CD4-positive, alpha-beta T cell treated with Interleukin-21 for 1 hour (primary cell): ENCODE measurements at regions not wholly inside any gene's neighbourhood (a gene's known extent, or its start where the extent isn't known, plus 50 kb on each side); places are given as distances from the start of the nearest gene placed in this dataset.
"Not testable (repeated sequence)": the region's sequence is repeated elsewhere in the genome, so short reads cannot be mapped to it uniquely, and the experiment has no call there.

Source experiments
- DNase-seq: peaks from one replicate; pipeline ENCODE4 v3.0.0-alpha.2; 2020

GRCh38 chr7:1300636-1301035, 68.0 kb downstream of the UNCX start:
- no peak for DNase-seq

- no peak for DNase-seq
Measured at GRCh38 chr7:1301054-1301881, 68.6 kb downstream of the UNCX start.

DNA sequence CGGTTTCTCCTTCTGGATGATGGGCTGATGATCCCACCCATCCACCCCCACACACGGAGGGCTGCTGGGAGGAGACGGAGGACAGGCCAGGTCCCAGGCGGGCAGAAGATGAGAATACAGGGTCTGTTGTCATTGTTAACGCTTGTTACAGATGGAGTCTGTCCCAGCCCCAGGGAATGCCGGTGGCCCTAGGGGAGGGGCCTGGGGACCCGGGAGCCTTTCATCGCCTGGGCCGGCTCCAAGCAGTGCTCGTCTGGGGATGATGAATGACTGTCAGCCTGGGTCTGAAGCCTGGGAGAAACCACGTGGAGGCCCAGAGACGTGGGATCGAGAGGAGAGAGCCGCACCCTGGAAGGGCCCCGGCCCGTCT, 69.2 kb downstream of the UNCX start:
- DNase-seq = no peak

GRCh38 chr7:1302936-1303335, 70.3 kb downstream of the UNCX start:
- no peak for DNase-seq

- not testable (repeated sequence) for DNase-seq
Measured at GRCh38 chr7:1304011-1304410, 71.3 kb downstream of the UNCX start.

DNA sequence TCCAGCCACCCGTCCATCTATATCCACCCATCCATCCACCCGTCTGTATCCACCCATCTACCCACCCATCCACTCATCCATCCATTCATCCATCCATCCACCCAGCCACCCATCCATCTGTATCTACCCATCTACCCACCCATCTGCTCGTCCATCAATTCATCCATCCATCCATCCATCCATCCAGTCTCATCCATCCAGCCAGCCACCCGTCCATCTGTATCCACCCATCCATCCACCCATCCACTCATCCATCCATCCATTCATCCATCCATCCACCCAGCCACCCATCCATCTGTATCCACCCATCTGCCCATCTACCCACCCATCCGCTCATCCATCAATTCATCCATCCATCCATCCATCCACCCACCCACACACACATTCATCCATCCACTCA, 73.2 kb downstream of the UNCX start:
- no peak for DNase-seq

DNA sequence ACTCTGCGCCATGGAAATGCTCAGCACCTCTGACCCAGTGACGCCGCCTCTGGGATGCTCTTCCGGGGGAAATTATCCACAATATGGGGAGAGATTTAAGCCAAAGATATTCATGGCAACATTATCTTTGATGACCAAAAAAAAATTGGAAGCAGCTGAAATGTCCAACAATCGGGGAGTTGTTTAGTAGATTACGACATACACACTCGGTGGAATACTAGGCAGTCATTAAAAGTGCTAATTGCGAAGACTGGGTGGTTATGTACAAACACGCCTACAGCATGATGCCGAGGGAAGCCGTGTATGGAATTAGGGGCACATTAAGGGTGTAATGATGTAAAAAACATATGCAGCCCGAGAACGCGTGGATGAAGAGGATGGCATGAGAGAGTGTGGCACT, 75.2 kb downstream of the UNCX start:
- no peak for DNase-seq

- no peak for DNase-seq
Measured at GRCh38 chr7:1309290-1309689, 76.6 kb downstream of the UNCX start.

DNA sequence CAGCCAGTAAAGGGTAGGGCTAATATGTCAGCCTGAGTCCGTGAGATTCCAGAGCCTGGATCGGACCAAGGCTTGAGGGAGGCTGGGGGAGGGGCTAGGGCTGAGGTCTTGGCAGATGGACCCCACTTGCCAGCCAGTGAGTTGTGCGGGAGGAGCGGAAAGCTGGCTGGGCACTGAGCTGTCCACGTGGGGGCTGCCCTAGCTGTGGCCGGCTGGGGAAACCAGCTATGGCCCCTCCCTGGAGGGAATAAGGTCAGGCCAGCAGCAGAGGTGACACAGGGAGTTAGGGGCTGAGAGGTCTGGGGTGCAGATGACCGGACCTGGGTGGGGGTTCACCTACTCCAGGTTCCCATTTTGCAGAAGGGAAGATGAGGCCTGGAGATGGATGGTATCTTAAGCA, 77.3 kb downstream of the UNCX start:
- no peak for DNase-seq

- DNase-seq = no peak
Measured at GRCh38 chr7:1310936-1311335, 78.3 kb downstream of the UNCX start.

DNA sequence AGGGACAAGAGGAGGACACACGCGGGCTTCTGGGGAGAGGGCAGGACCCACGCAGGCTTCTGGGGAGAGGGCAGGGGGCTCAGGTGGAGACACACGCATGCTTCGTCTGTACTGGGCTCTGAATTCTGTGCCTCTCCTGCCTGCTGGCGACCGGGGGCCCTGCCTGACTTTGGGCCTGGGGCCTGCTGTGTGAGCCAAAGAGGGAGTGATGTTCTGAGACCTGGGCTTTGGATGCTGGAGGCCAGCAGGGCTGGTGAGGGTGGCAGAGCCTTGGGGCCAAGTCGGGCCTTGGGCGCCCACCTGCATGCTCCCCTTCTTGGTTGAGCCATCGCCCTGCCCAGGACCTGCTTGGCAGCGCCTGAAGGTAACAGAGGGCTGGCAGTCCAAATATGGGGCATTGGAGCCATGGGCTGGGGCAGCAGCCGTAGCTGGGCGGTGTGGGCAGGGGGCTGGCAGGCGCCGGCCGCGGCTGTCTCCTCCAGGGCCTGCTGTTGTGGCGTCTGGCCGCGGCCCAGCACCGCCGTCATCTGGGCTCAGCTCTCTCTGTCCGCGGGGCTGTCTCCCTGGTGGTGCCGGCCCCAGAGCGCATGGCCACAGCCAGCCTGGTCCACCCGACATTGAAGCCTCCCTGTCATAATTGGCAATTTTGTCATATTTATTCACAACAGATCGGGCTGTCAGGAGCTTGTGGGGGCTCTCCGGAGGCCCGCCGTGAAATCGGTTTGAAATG, 78.9 kb downstream of the UNCX start:
- no peak for DNase-seq

- DNase-seq = no peak
Measured at GRCh38 chr7:1312136-1313070, 79.7 kb downstream of the UNCX start.

DNA sequence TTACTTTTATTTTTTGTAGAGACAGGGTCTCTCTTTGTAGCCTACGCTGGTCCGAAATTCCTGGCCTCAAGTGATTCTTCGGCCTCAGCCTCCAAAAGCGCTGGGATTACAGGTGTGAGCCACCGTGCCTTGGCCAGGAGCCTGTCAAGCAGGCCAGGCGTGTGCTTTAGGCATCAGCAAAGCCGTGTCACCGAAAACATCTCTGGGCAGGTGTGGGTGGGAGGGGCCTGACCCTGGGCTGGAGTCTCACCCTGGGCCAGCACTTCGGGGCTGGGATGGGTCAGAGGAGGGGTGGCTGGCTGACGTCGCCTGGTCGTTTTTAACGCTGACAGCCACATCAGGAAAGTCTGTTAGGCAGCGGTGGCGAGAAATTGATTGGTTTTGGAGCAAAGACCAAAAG, 80.9 kb downstream of the UNCX start:
- no peak for DNase-seq

DNA sequence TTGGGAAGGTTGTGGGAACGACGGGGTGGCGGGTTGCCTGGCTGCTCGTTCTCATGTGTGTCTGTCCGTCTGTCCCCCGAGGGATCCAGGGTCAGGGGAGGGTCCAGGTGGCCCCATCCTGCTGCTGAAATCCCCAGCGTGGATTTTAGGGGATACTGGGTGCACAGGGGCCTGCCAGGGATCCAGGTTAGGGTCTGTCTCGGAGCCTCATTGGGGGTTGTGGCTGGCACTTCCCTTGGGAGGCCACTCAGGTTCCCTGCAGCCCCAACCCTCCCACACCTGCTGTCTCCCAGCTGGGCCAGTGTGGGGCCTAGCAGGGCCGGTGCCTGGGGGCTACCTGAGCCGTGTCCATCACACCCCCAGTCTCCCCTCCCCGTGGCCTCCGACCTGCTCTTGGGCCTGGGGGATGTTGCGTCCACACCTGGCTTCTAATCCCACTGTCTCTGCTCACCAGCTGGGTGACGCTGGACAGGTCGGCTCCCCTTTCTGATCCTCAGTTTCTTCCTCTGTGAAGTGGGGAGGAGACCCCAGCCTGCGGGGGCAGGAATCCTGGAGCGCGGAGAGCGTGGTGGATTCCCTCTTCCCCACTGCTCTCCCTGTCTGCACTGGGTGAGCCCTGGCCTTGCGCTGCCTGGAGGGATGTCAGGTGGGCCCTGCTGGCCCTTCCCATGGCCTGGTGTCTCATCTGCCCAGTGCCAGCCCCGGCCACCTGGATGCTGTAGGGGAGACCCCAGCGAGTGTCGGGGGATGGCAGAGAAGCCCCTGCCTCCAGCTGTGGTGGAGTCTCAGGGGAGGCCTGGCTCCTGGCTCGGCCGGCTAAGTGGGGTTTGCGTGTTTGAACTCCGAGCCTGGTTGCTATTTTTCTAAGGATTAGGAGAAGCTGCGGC, 81.6 kb downstream of the UNCX start:
- DNase-seq = no peak

- no peak for DNase-seq
Measured at GRCh38 chr7:1314908-1315450, 82.3 kb downstream of the UNCX start.

DNA sequence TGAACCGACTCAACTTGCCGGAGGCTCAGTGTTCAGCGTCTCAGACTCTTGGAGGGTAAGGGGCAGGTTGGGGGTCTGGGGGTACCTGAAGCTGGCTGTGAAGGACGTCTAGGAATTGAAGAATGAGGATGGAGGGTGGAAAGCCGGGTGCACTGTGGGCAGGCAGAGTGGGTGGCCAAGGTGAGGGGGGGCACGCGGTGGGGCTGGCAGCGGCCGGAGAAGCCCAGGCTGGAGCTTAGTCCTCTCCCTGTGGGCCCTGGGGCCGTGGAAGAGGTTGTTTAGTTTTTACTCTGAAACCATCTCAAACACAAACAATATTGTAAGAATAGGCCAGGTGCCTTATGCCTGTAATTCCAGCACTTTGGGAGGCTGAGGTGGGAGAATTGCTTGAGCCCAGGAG, 83.4 kb downstream of the UNCX start:
- DNase-seq = no peak

GRCh38 chr7:1317646-1318045, 85.0 kb downstream of the UNCX start:
- no peak for DNase-seq

- DNase-seq = no peak
Measured at GRCh38 chr7:1318051-1318450, 85.4 kb downstream of the UNCX start.

DNA sequence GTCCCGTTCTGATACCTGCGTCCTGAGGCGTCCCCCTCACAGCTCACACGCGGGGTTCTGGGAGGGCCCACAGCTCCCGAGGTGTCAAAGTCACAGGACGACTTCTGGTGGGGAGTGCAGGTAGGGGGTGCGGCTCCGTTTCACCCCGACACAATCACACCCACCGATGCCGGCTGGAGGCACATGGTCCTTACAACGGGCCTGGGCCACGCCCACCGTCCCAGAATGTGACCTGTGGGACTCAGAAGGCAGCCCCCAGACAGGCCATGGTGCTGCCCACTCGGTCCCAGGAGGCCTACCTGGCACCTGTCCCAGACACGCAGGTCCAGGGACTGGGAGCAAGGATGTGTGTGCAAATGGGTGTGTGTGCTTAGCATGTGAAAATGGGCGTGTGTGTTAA, 86.0 kb downstream of the UNCX start:
- DNase-seq = no peak

DNA sequence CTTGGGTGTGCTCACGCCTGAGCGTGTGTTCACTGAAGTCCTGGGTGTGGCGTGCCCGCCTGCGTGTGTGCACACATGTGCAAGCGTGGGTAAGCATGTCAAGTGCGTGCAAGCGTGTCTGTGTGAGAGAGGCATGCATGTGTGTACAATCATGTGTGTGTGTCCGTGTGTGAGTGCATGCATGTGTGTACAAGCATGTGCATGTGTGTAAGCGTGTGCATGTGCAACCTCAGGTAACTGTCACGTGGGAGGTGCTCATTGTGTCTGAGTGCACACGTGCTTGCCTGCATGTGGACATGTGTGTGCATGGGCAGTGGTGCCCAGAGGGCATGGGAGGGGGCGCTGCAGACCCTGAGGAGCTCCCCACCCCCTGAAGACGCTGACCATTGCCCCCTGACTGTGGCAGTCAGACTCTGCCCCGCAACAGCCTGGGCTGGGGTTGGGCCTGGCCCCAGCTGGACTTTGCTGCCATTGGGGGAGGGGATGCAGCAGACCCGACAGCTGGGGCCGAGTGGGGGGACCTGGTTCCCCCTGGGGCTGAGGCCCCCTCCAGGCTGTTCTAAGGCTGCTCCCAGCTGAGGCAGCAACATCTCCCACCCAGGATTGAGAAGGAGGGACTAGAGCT, 88.1 kb downstream of the UNCX start:
- no peak for DNase-seq

- no peak for DNase-seq
Measured at GRCh38 chr7:1321411-1322239, 89.0 kb downstream of the UNCX start.
